Lung (tissue), 11 donors: ENCODE measurements at regions not wholly inside any gene's neighbourhood (a gene's known extent, or its start where the extent isn't known, plus 50 kb on each side); places are given as distances from the start of the nearest gene placed in this dataset.

Source experiments
- ATAC-seq: fragments of 200-7000 bp; cut with Tn5 transposase; one replicate; pipeline ENCODE4 v1.9.1; 2020; ENCODE audit warnings: moderate number of reproducible peaks; ENCODE audit not compliant: insufficient read depth, low FRiP score
- DNase-seq, 3 donors: peaks; one replicate each; pipeline ENCODE4 v3.0.0-alpha.2; 2013 to 2017
- H3K27ac ChIP-seq, 2 donors: one replicate each; pipeline ENCODE4 v1.5.1; 2013; ENCODE audit warnings: mild to moderate bottlenecking in 2 of 2, moderate library complexity in 2 of 2, control low read depth in 1 of 2, inconsistent platforms in 1 of 2, low read depth in 1 of 2, low read length in 1 of 2
- H3K27me3 ChIP-seq, 3 donors: one replicate each; pipeline ENCODE4 v1.5.1; 2013; ENCODE audit warnings: low read length in 2 of 3; ENCODE audit not compliant: control insufficient read depth in 3 of 3, insufficient read depth in 3 of 3
- H3K36me3 ChIP-seq, 4 donors: one replicate each; pipeline ENCODE4 v1.5.1; 2013; ENCODE audit warnings: low read length in 4 of 4, mild to moderate bottlenecking in 1 of 4, moderate library complexity in 1 of 4; ENCODE audit not compliant: control insufficient read depth in 4 of 4, insufficient read depth in 4 of 4
- H3K4me1 ChIP-seq, 5 donors: one replicate each; pipeline ENCODE4 v1.5.1; 2013; ENCODE audit warnings: low read length in 5 of 5, mild to moderate bottlenecking in 2 of 5, moderate library complexity in 1 of 5; ENCODE audit not compliant: control insufficient read depth in 5 of 5, insufficient read depth in 5 of 5
- H3K4me3 ChIP-seq: one replicate; pipeline ENCODE4 v1.5.1; 2013; ENCODE audit warnings: mild to moderate bottlenecking, control low read depth, moderate library complexity
- H3K9ac ChIP-seq, 2 donors: one replicate each; pipeline ENCODE4 v1.5.1; 2013; ENCODE audit warnings: low read length in 2 of 2, control low read depth in 1 of 2; ENCODE audit not compliant: insufficient read depth in 1 of 2
- H3K9me3 ChIP-seq, 4 donors: one replicate each; pipeline ENCODE4 v1.5.1; 2013; ENCODE audit warnings: low read length in 3 of 4, mild to moderate bottlenecking in 1 of 4, moderate library complexity in 1 of 4; ENCODE audit not compliant: control insufficient read depth in 4 of 4, insufficient read depth in 3 of 4
- WGBS, 2 donors: extraction: QIAGEN DNeasy Blood & Tissue Kit; methylation state at CpG; one replicate each; pipeline ENCODE4 v1.1.7; 2013; 5-methylcytosine and 5-hydroxymethylcytosine counted together
- TF ChIP-seq, protein P1 (sequence below): IDR thresholded peaks from 2 replicates; pipeline ENCODE4 v1.5.1; 2012; ENCODE audit warnings: mild to moderate bottlenecking; ENCODE audit errors: control extremely low read depth, extremely low read depth
- donor health status: control.
- donor health status: control.
- donor health status: Bipolar disorder and iron deficiency.
- donor health status: healthy.
- donor health status: DM: yes; HTN: yes; CAD: no.

DNA sequence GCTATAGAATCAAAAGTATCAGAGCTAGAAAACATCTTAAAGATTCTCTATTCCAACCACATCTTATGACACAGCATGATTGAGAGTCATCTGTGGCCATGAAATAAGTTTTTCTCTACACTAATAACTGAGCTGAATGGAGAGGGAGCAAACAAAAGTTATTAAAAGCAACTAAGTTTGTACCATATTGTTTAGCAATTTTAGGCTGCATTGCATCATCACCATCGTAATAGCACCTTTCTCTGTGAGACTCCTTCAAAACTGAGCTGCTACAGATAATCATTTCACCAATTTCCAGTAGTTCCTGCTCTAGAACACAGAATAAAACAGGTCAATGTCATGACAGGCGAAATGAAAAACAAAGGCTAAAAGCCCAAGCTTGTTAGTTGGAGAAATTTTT lies 1183.9 kb downstream of the DIAPH3 start:
- ATAC-seq (no peak), DNase-seq (no peak)
- Histone ChIP-seq H3K9ac (no peak overlapping the region), H3K27me3 (no peaks in the 10 kb centered on the region), H3K9me3 (no peaks in the 10 kb centered on the region), H3K4me3 (no peak overlapping the region), H3K27ac (no peak overlapping the region), H3K36me3 (no peaks in the 10 kb centered on the region), H3K4me1 (peaks cover 0 to under 1% (median 0%) of the 10 kb centered on the region in 5 donors)
- 68 to 75% methylated on average over 2 of the region's 2 CpGs for WGBS, 2 donors
- TF ChIP-seq, protein P1, sequence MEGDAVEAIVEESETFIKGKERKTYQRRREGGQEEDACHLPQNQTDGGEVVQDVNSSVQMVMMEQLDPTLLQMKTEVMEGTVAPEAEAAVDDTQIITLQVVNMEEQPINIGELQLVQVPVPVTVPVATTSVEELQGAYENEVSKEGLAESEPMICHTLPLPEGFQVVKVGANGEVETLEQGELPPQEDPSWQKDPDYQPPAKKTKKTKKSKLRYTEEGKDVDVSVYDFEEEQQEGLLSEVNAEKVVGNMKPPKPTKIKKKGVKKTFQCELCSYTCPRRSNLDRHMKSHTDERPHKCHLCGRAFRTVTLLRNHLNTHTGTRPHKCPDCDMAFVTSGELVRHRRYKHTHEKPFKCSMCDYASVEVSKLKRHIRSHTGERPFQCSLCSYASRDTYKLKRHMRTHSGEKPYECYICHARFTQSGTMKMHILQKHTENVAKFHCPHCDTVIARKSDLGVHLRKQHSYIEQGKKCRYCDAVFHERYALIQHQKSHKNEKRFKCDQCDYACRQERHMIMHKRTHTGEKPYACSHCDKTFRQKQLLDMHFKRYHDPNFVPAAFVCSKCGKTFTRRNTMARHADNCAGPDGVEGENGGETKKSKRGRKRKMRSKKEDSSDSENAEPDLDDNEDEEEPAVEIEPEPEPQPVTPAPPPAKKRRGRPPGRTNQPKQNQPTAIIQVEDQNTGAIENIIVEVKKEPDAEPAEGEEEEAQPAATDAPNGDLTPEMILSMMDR = no peak

DNA sequence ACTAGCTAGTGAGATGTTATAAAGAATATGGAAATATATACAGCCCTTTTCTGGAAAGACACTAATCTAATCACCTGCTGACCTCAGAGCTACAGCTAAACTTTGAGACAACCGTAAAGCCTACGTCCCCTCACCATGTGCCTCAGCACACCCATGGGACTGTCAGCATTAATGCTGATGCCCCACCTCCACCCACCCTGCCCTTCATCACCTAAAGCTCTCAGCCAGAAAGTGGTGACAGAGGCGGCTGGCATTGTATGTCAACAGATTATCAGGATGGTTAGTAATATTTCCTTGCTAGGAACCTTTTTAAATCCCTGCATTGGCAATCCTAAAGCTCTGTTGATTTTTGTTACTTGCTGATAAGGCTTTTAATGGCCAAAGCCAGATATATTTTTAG lies 1177.9 kb downstream of the DIAPH3 start:
- no peak for DNase-seq
- 89 to 91% methylated on average over 3 of the region's 3 CpGs for WGBS, 2 donors
- Histone ChIP-seq H3K27ac (no peak overlapping the region), H3K9me3 (no peaks in the 10 kb centered on the region), H3K4me3 (no peak overlapping the region), H3K9ac (no peak overlapping the region), H3K27me3 (no peaks in the 10 kb centered on the region), H3K36me3 (no peaks in the 10 kb centered on the region), H3K4me1 (no peaks in the 10 kb centered on the region)
- ATAC-seq = no peak
- TF ChIP-seq, protein P1 = no peak

DNA sequence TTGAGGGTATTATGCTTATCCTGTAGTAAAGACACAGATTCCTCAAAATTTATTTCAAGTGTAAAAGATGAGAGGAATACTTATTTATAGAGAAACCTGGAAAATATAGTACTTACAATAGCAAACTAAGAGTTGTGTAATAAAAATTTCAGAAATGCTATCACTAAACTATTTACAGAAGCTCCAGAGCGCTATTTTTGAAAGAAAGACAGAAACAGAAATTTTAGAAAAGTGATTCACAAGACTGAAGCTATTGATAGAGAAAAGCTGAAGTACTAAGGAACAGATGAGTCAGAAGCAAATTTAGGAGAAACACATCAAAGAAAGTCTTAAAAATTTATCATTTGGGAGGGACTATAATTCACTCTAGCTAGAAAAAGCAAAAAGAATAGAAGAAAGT lies 1174.2 kb downstream of the DIAPH3 start:
- H3K9me3 ChIP-seq = no peaks in the 10 kb centered on the region
- H3K4me1 ChIP-seq = no peaks in the 10 kb centered on the region
- TF ChIP-seq, protein P1 = no peak
- H3K36me3 ChIP-seq = no peaks in the 10 kb centered on the region
- DNase-seq (no peak), ATAC-seq (no peak)
- no peak overlapping the region for H3K27ac ChIP-seq
- no peak overlapping the region for H3K4me3 ChIP-seq
- 89% methylated on average over 1 of the region's 1 CpG for WGBS, 2 donors
- no peaks in the 10 kb centered on the region for H3K27me3 ChIP-seq
- H3K9ac ChIP-seq = no peak overlapping the region

DNA sequence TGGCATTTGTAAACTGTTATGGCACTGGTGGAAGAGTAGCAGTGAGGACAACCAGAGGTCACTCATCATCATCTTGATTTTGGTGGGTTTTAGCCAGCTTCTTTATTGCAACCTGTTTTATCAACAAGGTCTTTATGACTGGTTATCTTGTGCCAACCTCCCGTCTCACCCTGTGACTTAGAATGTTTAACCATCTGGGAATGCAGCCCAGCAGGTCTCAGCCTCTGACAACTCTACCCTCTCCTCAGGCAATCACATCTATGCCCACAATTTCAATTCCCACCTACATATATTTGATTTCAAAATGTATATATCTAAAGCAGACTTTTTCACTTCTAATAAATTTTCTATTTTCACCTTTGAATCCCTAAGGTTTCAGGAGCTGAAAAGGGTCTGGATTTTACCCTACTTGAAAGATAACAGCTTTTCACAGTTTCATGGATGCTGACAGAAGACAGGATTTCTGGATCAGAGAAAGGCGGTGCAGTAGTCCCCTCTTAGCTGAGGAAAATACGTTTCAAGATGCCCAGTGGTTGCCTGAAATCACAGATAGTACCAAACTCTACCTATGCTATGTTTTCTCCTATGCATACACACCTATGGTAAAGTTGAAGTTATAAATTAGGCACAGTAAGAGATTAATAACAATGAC lies 1171.8 kb downstream of the DIAPH3 start:
- H3K4me3 ChIP-seq = no peak overlapping the region
- TF ChIP-seq, protein P1 = no peak
- H3K4me1 ChIP-seq = no peaks in the 10 kb centered on the region
- no peak overlapping the region for H3K9ac ChIP-seq
- no peaks in the 10 kb centered on the region for H3K36me3 ChIP-seq
- WGBS, 2 donors = 83% methylated on average over 3 of the region's 3 CpGs
- ATAC-seq (no peak), DNase-seq (no peak)
- H3K27me3 ChIP-seq = no peaks in the 10 kb centered on the region
- no peaks in the 10 kb centered on the region for H3K9me3 ChIP-seq
- H3K27ac ChIP-seq = no peak overlapping the region
